ENCODE measurements at regions not wholly inside any gene's neighbourhood (a gene's known extent, or its start where the extent isn't known, plus 50 kb on each side); places are given as distances from the start of the nearest gene placed in this dataset.

GRCh38 chr6:164195278-164195941, 780.9 kb downstream of the QKI start:
- TF ChIP-seq POLR2A (IDR thresholded peaks at IDR 0.05) (no peak), POLR2AphosphoS5 (IDR thresholded peaks at IDR 0.05) (no peak)
- TF ChIP-seq, protein P1, sequence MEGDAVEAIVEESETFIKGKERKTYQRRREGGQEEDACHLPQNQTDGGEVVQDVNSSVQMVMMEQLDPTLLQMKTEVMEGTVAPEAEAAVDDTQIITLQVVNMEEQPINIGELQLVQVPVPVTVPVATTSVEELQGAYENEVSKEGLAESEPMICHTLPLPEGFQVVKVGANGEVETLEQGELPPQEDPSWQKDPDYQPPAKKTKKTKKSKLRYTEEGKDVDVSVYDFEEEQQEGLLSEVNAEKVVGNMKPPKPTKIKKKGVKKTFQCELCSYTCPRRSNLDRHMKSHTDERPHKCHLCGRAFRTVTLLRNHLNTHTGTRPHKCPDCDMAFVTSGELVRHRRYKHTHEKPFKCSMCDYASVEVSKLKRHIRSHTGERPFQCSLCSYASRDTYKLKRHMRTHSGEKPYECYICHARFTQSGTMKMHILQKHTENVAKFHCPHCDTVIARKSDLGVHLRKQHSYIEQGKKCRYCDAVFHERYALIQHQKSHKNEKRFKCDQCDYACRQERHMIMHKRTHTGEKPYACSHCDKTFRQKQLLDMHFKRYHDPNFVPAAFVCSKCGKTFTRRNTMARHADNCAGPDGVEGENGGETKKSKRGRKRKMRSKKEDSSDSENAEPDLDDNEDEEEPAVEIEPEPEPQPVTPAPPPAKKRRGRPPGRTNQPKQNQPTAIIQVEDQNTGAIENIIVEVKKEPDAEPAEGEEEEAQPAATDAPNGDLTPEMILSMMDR (IDR thresholded peaks at IDR 0.05) = no peak
